ENCODE measurements at regions not wholly inside any gene's neighbourhood (a gene's known extent, or its start where the extent isn't known, plus 50 kb on each side); places are given as distances from the start of the nearest gene placed in this dataset.

GRCh38 chr20:6232436-6232835 lies 109.6 kb upstream of the FERMT1 start:
- no peak overlapping the region for H3K4me2 ChIP-seq (ENCODE audit: insufficient read depth in 1 of 2, low read depth in 2 of 2, low read length in 2 of 2)
- CTCF ChIA-PET (ENCODE audit: partially characterized antibody) = interaction anchor here (3.1 kb wide), 1 partner anchor 33 kb away, joined by 8 read pairs; no protein-coding TSS in a partner anchor
- WGBS, 2 experiments (ENCODE audit: extremely low coverage in 1 of 2, insufficient coverage in 1 of 2, insufficient read length in 1 of 2, insufficient replicate concordance in 2 of 2, low coverage in 1 of 2, low lambda C conversion rate in 2 of 2, missing lambda C conversion rate in 1 of 2) = 82% methylated on average over 3 of the region's 3 CpGs; no CpG with 5 or more reads in 1 of the 2 experiments

More at GRCh38 chr20:6232436-6232835, 109.6 kb upstream of the FERMT1 start:
- DNase-seq (ENCODE audit: low read depth in 1 of 2, low spot score in 2 of 2) (no peak), FAIRE-seq (no peak)
- Histone ChIP-seq H4K8ac (ENCODE audit: extremely low read depth, insufficient read depth, low read length) (no peak overlapping the region), H3K36me3 (ENCODE audit: control insufficient read depth in 2 of 4, insufficient read depth in 4 of 4, low read length in 3 of 4) (no peaks in the 10 kb centered on the region), H2AK5ac (ENCODE audit: low read depth, low read length) (no peak overlapping the region), H3K23ac (ENCODE audit: insufficient read length) (no peak overlapping the region), H3K4ac (replicated peaks; ENCODE audit: insufficient read length, low read depth, low read length) (no peak overlapping the region), H3K9me3 (ENCODE audit: insufficient read depth in 2 of 2, low read depth in 1 of 2, low read length in 1 of 2) (no peaks in the 10 kb centered on the region), H3K14ac (ENCODE audit: insufficient read length) (no peak overlapping the region), H3K4me1 (replicated peaks in 1 of 4; ENCODE audit: control insufficient read depth in 3 of 4, insufficient read depth in 4 of 4, low read length in 3 of 4) (no peaks in the 10 kb centered on the region), H3K18ac (ENCODE audit: extremely low read depth, low read length) (no peak overlapping the region), H2BK12ac (ENCODE audit: low read depth, low read length) (no peak overlapping the region), H2BK20ac (ENCODE audit: low read length) (no peak overlapping the region), H3K27me3 (replicated peaks in 1 of 4; ENCODE audit: control insufficient read depth in 3 of 4, extremely low read depth in 1 of 4, insufficient read depth in 3 of 4, low read length in 3 of 4) (peaks cover 0 to 1% (median 0%) of the 10 kb centered on the region in 4 experiments; a peak in 1 of 7 replicates), H4K20me1 (replicated peaks in 1 of 2; ENCODE audit: control insufficient read depth in 1 of 2, insufficient read depth in 2 of 2, low read length in 2 of 2) (peaks cover 0 to 2% of the 10 kb centered on the region in 2 experiments), H3K79me2 (ENCODE audit: control insufficient read depth in 1 of 2, insufficient read depth in 2 of 2, low read length in 2 of 2) (no peaks in the 10 kb centered on the region), H2BK5ac (ENCODE audit: low read depth, low read length) (no peak overlapping the region), H3K56ac (replicated peaks; ENCODE audit: insufficient read length, low read depth, low read length) (no peak overlapping the region), H3K79me1 (ENCODE audit: low read depth, low read length) (no peaks in the 10 kb centered on the region), H4K5ac (ENCODE audit: insufficient read length, low read depth, low read length) (no peak overlapping the region), H2AFZ (ENCODE audit: low read length) (no peak overlapping the region), H2BK120ac (replicated peaks; ENCODE audit: low read depth, low read length) (no peak overlapping the region), H3K23me2 (ENCODE audit: low read depth, low read length) (no peaks in the 10 kb centered on the region), H3K9ac (replicated peaks in 1 of 4; ENCODE audit: extremely low read depth in 1 of 4, low read depth in 3 of 4, low read length in 3 of 4) (no peak overlapping the region), H4K91ac (replicated peaks; ENCODE audit: insufficient read length, low read length) (no peak overlapping the region), H3K4me3 (ENCODE audit: extremely low read depth in 1 of 4, insufficient read depth in 2 of 4, low read depth in 3 of 4, low read length in 4 of 4) (no peak overlapping the region), H3K27ac (ENCODE audit: low read depth, low read length) (no peak overlapping the region), H2BK15ac (ENCODE audit: low read length) (no peak overlapping the region)
- POLR2A ChIA-PET (ENCODE audit: partially characterized antibody) = no interaction called here
- TF ChIP-seq EZH2 (IDR thresholded peaks at IDR 0.05; ENCODE audit: low read depth, low read length, severe bottlenecking) (no peak), ATF3 (IDR thresholded peaks at IDR 0.05; ENCODE audit: insufficient read depth, low read depth, low read length) (no peak)
